ENCODE measurements at regions not wholly inside any gene's neighbourhood (a gene's known extent, or its start where the extent isn't known, plus 50 kb on each side); places are given as distances from the start of the nearest gene placed in this dataset.

DNA sequence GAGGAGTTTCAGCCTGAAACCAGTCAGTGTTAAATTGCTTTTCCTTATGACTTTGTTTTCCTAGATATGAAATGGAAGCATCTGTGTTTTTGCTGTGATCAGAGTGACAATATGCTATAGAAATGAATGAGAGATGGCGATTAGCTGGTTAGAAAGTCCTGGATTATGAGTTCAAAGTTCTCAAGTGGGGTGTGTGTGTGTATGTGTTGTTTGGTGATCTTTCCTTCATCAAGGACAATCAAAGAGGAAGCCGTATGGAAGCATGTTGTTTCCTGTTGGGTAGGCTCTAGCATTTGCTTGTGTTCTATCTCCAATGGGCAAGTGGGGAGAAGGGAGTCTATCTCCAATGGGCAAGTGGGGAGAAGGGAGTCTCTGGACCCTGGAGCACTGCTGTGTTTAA is 64.0 kb upstream of the STX18 start:
- DNase-seq (ENCODE audit: extremely low read depth, low read depth) = no peak
- TF ChIP-seq, protein P1, sequence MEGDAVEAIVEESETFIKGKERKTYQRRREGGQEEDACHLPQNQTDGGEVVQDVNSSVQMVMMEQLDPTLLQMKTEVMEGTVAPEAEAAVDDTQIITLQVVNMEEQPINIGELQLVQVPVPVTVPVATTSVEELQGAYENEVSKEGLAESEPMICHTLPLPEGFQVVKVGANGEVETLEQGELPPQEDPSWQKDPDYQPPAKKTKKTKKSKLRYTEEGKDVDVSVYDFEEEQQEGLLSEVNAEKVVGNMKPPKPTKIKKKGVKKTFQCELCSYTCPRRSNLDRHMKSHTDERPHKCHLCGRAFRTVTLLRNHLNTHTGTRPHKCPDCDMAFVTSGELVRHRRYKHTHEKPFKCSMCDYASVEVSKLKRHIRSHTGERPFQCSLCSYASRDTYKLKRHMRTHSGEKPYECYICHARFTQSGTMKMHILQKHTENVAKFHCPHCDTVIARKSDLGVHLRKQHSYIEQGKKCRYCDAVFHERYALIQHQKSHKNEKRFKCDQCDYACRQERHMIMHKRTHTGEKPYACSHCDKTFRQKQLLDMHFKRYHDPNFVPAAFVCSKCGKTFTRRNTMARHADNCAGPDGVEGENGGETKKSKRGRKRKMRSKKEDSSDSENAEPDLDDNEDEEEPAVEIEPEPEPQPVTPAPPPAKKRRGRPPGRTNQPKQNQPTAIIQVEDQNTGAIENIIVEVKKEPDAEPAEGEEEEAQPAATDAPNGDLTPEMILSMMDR (IDR thresholded peaks at IDR 0.05; ENCODE audit: low read depth, low read length) = no peak

DNA sequence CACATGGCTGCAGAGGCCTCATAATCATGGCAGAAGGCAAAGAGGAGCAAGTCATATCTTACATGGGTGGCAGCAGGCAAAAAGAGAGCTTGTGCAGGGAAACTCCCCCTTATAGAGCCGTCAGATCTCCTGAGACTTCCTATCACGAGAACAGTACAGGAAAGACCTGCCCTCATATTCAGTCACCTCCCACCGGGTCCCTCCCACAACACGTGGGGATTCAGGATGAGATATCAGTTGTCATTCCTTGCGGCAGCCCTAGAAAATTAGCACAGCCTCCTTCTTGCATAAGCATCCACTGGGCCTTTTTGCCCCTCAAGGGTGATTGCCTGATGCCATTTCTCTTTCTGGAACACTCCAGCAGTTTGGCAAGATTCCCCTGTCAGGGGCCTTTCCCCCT is 61.7 kb upstream of the STX18 start:
- DNase-seq (ENCODE audit: extremely low read depth, low read depth) = no peak

DNA sequence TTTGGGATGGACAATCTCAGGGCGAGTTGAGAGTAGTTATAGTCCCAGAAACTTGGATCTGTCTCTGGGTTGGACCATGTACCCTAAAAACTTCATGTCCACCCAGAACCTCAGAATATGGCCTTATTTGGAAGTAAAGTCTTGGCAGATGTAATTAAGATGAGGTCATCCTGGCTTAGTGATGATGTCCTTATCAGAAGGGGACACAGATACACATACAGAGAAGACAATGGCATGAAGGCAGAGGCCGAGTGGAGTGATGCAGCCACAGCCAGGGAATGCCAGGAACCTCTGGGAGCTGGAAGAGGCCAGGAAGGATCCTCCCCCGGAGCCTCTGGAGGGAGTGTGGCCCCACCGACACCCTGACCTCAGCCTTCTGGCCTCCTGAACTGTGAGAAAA is 61.2 kb upstream of the STX18 start:
- TF ChIP-seq, protein P1 (IDR thresholded peaks at IDR 0.05; ENCODE audit: low read depth, low read length) = no peak
- DNase-seq (ENCODE audit: extremely low read depth, low read depth) = no peak

More for the DNA sequence above, 61.7 kb upstream of the STX18 start:
- TF ChIP-seq, protein P1 (IDR thresholded peaks at IDR 0.05; ENCODE audit: low read depth, low read length) = no peak

GRCh38 chr4:4602468-4602867 is 60.6 kb upstream of the STX18 start:
- TF ChIP-seq, protein P1 (IDR thresholded peaks at IDR 0.05; ENCODE audit: low read depth, low read length) = no peak

DNA sequence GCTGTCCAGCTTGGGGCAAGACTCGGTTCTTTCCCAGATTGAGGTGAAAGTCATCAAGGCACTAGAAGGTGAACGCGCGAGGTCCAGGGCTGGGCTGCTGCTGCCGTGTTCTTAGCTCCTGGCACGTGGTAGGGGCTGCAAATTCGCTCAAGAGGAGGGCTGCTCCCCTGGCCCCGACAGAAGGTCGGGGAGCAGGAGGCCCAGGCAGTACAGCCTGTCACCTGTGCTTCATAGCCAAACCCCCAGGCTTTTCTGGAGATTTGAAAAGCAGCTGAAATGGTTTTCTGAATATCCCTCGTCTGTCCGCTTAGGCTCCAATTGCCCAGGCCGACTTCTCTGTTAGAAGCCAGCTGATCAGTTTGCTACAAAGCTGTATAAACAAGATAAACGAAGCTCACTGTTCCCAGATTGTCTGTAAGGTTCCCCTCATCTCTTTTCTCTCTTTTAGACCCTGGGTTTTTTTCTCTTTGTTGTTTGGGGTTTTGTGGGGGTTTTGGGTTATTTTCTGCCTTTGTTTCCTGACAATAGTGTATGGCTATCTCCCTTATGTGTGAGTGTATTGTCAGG is 60.0 kb upstream of the STX18 start:
- TF ChIP-seq, protein P1 (IDR thresholded peaks at IDR 0.05; ENCODE audit: low read depth, low read length) = no peak
- DNase-seq (ENCODE audit: extremely low read depth, low read depth) = no peak

More at GRCh38 chr4:4602468-4602867, 60.6 kb upstream of the STX18 start:
- no peak for DNase-seq (ENCODE audit: extremely low read depth, low read depth)

DNA sequence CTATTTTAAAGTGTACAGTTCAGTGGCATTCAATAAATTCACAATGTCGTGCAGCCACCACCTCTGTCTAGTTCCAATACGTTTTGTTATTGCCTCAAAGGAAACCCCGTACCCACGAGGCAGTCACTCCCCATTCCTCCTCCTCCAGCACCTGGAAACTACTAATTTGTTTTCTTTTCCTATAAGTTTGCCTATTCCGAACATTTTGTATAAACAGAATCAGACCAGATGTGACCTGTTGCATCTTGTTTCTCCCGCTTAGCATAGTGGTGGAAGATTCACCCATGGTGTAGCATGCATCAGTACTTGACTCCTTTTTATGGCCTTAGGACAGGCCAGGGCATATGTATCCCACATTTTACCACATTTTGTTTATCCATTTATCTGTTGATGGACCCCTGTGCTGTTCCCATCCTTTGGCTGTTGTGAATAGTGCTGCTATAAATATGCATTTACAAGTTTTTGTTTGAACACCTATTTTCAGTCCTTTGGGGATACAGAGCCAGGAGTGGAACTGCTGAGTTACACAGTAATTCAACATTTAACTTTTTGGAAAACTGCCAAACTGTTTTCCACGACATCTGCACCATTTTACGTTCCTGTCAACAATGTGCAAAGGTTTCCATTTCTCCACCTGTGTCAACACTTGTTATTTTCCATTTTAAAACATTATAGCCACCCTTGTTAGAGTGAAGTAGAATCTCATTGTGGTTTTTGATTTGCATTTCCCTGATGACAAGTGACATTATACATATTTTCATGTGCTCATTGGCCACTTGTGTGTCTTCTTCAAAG is 57.8 kb upstream of the STX18 start:
- TF ChIP-seq, protein P1 (IDR thresholded peaks at IDR 0.05; ENCODE audit: low read depth, low read length) = no peak
- no peak for DNase-seq (ENCODE audit: extremely low read depth, low read depth)

- TF ChIP-seq, protein P1 (IDR thresholded peaks at IDR 0.05; ENCODE audit: low read depth, low read length) = no peak
- DNase-seq (ENCODE audit: extremely low read depth, low read depth) = no peak
These were observed 57.1 kb upstream of the STX18 start for GRCh38 chr4:4598851-4599411.
